Right lobe of liver (tissue), 4 donors: ENCODE measurements at regions not wholly inside any gene's neighbourhood (a gene's known extent, or its start where the extent isn't known, plus 50 kb on each side); places are given as distances from the start of the nearest gene placed in this dataset.

Source experiments
- POLR2A ChIP-seq: fragments of 450-650 bp; IDR thresholded peaks from one replicate; pipeline ENCODE4 v1.6.1; 2017; ENCODE audit warnings: antibody characterized with exemption, mild to moderate bottlenecking
- TF ChIP-seq, protein P1 (sequence below), 4 donors: fragments of 200-600 bp in 3 of 4; fragments of 450-650 bp in 1 of 4; IDR thresholded peaks; one replicate each; pipeline versions ENCODE4 v1.5.1 to v1.8.0; 2016 to 2022; ENCODE audit warnings: antibody characterized with exemption in 4 of 4, mild to moderate bottlenecking in 2 of 4
- donor health status: DM: no; HTN: no; CAD: no.
- donor health status: DM: no; HTN: no; CAD: no.
- donor health status: DM: no; HTN: yes; CAD: no.

DNA sequence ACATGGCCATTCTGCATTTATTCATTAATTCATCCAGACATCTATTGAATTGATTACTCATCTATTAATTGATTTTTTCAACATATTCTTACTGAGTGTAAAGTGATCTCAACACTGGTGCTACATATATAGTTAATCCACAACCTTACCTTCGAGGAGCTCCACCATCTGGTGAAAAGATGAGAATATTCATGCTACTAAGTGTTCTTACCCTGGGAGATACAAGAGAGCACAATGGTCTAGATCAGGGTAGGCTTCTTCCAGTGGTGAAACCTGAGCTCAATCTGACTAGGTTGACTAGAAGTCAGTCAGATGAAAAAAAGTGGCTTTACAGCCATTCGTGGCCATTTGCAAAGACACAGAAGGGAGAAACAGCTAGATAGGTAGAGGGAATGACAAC, 507.4 kb downstream of the ANKRD7 start:
- TF ChIP-seq, protein P1, sequence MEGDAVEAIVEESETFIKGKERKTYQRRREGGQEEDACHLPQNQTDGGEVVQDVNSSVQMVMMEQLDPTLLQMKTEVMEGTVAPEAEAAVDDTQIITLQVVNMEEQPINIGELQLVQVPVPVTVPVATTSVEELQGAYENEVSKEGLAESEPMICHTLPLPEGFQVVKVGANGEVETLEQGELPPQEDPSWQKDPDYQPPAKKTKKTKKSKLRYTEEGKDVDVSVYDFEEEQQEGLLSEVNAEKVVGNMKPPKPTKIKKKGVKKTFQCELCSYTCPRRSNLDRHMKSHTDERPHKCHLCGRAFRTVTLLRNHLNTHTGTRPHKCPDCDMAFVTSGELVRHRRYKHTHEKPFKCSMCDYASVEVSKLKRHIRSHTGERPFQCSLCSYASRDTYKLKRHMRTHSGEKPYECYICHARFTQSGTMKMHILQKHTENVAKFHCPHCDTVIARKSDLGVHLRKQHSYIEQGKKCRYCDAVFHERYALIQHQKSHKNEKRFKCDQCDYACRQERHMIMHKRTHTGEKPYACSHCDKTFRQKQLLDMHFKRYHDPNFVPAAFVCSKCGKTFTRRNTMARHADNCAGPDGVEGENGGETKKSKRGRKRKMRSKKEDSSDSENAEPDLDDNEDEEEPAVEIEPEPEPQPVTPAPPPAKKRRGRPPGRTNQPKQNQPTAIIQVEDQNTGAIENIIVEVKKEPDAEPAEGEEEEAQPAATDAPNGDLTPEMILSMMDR (IDR thresholded peaks at IDR 0.05) = no peak
- TF ChIP-seq POLR2A = no peak
